DMS53 treated with DMSO at 0.1 percent for 48 hours (cell line): ENCODE measurements at regions not wholly inside any gene's neighbourhood (a gene's known extent, or its start where the extent isn't known, plus 50 kb on each side); places are given as distances from the start of the nearest gene placed in this dataset.
A peak's percentile ranks its signal among the peaks of the same experiment; 100 is the strongest.

Experiments
- DNase-seq: peaks from one replicate; lab custom pipeline; 2025; ENCODE audit not compliant: unreplicated experiment; lab: John Stamatoyannopoulos, UW

DNA sequence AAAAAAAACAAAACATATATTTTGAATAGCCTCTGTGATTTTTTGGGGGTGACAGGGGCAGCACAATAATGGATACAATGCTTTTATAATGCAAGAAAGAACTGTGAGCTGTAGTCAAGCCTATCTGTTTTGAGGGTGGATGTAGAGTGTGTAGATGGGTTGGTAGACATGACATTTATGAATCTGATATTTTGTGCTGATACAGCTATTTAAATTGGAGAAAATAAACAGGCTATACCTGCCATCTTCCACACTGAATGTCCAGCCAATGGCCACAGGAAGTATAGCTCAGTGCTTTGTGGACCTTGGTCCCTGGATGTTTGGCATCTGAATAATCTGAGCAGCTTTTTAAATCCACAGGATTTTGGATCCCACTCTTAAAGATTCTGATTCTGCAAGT is 175.0 kb downstream of the NEDD1 start:
- DNase-seq: no peak

DNA sequence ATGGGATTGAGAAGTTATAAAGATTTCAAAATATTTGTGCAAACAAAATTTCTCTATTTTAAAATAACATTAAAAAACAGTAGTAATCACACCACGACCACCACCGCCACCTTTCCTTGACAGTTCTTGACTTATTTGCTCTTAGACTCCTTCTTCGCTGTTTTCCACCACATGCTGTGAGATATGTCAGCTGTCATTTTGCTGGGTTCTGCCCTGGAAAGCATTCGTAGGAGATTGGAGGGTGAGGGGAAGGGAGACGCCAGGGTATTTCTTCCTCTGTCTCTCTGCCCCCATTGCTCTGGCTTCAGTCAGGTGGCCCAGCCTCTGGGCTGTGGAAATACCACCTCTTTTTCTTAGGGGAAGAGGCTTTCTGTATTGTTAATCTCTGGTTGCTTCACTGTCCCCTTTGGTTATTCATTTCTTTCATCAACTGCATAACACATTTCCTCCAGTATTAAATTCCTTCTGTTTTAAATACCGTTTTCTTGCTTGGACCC is 186.2 kb downstream of the NEDD1 start:
- no peak for DNase-seq

DNA sequence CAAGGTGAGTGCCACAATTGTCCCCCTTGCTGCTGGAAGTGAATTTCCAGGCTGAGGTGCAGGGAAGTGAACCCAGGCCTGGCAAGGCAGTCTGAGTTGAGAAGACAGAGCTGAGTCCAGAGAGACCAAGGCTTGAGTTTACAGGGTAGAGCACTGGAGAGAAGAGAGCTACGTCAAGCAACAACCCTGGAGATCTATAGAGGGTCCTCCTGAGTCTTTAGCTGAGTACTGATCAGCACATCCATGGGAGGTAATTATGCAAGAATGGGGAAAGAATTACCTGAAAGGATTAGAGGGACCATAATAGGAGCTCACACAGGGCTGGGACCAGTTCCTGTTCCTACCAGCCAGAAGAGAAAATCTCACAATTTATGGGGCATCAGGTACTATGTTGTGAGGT is 190.7 kb downstream of the NEDD1 start:
- no peak for DNase-seq

DNA sequence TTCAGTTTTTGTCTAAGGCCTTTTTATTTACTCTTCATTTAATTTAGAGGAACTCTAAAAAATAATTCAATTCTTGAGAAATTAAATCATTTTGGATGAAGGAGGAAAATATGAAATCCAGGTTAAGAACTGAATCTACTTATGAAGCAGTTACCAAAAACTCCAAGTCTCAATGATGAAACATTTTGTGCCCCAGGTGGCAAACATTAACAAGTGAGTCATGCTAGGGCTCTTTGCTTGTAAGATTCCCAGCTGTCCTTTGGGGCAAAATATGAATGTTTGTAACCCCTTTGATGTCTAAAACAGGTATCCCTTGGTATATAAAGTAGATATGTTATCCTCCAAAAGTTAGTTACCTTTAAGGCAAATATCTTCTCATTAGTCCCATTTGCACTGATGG is 202.4 kb downstream of the NEDD1 start:
- DNase-seq: no peak

DNA sequence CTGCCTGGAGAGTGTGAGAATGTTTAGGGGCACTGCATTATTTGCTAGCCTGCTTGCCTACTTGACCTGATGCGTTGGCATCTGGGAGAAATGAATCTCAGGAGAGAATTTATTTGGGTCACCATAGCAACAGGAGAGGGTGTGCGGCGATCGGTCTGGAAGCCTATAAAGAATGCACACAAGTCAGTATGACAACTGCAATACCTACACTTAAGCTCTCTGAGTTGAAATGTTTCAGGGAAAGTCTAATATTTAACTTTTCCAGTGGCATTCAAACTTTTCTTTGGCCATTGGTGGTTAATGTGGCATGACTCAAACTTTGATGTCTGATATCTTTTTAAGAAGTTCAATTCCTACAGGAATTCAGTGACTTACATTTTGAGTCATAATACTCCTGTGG is 205.1 kb downstream of the NEDD1 start:
- DNase-seq: no peak

DNA sequence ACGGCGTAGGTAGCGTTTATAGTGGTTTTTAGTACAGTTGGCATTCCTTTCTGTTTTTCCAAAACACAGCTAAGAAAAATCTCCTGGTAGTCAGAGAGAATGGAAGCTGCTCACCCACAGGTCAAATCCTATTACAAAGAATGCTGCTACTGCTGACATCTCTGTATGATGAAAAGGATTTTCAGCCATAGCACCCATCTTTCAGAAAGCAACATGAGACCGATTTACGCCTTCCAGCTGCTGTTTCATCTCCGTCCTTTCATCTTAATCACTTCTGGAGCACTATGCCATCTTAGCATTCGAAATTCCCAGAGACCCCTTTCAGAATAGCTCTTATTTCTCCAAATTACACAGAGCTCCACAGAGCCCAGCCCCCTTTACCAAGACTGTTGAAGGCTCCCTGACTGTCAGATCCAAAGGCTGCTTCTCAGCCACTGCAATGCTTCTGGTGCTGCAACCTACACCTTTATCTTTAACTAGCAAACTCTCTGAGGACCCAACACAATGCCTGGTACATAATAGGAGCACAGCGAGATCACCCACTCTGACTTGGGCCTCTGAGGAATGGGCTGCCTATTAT is 211.8 kb downstream of the NEDD1 start:
- no peak for DNase-seq

DNA sequence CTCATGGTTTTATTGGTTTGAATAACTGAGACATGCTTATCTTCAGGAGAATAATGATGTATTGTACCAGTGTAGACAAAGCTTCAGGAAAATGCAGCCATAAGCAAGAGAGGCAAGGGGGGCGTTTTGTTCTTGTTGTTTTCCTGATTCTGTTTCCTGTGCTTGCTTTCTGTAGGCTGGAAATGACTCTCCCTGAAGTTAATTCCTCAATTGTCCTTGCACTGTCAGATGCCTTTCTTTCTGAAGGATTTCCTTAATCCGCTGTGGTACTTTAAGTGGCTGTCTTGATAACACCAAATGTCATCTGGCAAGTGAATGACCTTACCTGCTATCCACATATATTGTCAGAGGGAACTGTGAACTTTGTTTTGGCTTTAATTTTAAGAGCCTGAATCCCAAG is 220.0 kb downstream of the NEDD1 start:
- no peak for DNase-seq

DNA sequence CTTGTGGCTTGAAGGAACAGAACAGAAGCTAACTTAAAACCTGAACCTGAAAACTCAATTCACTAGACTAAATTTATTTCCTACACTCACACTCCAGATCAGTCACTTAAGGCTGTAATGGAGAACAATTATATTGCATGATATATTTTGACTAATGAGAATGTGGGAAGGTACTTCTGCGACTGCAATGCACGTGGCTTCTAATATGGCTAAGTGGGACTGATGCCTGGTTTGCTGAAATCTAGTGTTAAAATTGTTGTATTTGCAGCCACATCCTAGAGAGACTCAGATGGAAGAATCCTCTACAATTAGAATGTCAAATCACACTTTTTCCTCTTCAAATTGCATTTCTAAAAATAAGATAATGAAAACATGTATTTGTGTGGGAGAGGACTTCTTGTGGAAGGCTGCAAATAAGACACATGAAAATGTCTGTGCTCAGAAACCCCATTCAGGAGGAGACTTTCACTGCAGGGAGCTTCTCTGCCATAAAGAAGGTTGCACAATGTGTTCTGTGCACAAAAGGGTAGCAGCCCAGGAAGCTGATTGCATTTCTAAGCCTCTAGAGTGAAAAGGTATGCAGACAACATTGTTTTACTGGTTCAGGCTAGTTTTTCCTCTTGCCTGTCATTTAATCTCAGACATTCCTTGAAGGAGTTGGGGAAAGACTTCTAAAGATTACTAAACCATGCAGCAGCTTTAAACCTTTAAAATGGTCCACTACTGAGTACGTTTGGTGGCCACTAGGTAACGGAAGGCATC is 224.3 kb downstream of the NEDD1 start:
- DNase-seq: no peak

DNA sequence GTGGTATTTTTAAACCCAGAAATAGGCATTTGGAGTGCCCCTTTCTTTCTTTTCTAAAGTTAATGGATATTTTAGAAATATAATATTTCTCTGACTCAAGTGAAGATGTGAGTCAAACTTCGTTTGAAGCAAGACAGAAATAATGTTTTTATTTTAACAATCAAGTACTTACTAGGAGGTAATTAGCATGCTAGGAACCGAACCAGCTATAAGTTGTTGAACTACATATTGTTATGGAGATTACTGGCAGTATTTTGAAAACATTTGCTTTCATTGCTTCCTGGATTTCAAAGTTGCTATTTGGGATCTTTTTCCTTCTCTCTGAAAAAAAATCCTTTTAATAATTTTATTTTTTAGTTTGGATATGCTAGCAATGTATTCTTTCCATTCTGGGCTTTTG is 225.2 kb downstream of the NEDD1 start:
- no peak for DNase-seq

DNA sequence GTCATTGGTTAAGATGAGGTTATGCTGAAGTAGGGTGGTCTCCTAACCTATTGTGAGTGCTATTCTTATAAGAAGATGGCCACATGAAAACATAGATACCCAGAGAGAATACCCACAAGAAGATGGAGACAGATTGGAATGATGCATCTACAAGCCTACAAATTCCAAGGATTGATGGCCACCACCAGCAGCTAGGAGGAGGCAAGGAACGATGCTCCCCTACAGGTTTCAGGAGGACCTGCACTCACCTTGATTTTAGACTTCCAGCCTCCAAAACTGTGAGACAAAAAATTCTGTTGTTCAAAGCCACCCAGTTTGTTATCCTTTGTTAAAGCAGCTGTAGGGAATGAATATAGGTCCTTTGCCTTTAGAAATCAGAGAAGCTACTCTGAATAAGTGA is 227.4 kb downstream of the NEDD1 start:
- no peak for DNase-seq

DNA sequence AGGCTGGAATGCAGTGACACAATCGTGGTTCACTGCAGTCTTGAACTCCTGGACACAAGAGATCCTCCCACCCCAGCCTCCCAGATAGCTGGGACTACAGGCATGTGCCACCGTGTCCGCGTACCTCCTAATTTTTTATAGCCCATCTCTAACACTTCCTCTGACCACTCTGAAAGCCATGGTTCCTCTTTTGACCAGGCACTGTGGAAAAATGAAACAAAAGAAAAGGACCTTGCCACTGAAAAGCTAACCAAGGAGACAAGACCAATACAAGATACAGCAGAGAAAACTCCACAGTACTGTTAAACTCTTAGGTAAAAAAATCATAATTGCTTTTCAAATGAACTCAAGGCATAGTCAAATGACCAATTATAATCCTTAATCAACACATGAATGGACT is 233.3 kb downstream of the NEDD1 start:
- no peak for DNase-seq

DNA sequence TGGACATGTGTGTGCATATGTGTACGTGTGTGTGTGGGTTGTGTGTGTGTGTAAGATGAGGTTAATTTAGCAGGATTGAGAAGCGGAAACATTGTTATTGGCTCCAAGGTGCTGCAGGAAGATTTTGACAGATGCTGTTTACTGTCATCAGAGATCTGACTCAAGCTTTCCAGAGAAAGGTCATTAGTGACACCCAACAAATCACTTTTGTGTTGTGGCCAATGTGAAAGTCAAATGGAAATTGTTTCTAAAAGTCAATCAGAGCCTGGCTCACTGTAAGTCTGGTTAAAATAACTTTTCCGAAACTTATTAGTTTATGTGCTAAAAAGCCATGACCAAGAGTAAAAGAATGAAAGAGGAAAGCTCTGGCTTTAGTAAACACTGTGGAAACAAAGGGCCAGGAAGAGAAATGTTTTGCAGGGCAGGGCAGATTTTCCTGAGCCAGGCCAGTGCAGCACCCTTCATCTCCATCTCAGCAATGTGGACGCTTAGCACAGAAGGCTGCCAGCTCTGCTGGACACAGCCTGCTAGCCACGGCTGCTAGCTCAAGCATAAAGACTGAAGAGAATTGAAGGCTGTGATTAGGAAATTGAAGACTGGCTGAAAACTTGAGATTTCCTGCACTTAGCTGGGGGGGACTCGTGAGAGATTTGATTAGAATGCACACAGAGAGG is 235.8 kb downstream of the NEDD1 start:
- DNase-seq: no peak

DNA sequence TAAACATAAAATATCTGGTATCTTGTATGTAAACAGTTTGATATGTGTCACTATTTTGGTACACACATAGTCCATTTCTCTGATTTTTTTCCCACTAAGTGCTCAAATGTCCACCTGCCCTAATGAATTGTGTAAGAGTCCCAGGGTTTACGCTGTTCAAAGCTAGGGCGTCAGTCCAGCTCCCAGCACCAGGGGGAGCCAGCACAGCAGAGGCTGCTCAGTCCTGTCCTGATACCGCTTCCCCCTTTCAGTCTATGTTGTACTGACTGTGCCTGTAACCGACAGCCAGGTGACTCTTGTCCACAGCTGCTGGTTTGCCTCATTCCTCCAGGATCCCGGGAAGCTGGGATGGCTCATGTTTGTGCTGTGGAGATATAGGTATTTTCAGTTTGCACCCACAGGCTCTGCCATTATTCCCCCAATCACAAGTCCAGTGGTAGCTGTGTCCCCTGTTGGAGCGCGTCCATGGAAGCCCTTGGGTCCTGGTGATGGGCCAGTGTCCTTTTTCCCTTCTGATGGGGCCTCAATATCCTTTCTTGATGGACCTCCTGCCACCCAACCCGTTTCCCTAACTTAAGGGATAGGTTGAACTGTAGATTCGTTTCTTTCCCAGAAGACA is 242.0 kb downstream of the NEDD1 start:
- DNase-seq: peak; percentile 91

DNA sequence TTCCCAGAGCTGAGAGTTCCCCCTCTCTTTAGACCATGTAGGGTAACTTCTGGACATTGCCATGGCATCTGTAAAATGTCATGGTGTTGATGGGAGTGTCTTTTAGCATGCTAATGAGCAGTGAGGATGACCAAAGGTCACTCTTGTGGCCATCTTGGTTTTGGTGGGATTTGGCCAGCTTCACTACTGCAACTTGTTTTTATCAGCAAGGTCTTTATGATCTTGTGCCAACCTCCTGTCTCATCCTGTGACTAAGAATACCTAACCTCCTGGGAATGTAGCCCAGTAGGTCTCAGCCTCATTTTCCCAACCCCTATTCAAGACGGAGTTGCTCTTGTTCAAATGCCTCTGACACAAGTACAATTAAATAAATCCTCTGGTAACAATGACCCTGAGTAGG is 244.4 kb downstream of the NEDD1 start:
- DNase-seq: no peak

DNA sequence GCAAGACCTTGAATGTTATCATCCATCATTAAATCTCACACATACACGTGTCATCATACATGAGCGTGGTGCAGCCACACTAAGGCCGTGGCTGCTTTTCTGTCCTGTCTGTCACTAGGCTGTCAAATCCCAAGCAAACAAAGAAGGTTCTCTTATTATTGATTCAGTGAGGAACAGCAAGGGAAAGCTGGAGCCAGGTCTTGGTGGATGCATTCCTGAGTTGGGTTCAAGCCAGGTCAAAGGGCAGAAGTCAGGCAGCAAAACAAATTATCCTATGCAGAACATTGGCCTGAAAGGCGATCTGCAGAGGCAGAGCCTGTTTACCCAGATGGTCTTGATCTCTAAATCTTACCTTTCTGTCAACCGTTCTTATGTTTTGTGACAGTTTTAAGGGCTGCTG is 252.3 kb downstream of the NEDD1 start:
- no peak for DNase-seq

DNA sequence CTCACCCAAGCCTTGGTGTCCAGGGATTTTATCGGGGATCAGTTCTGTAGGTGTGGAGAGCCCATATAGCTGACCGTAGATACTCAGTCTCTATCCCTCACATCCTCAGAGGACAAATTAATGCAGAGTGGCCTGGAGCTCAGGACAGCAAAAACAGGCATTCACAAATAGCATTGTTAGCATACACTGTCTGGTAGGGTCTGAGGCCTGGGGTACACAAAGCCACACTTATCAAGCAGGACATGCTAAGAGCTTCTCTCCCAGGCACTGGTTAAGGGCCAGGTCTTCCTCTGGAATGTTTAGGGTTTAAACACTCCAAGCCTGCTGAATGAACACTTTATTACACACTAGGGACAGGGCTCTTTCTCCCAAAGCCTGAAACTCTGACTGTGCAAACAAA is 253.2 kb downstream of the NEDD1 start:
- DNase-seq: no peak

DNA sequence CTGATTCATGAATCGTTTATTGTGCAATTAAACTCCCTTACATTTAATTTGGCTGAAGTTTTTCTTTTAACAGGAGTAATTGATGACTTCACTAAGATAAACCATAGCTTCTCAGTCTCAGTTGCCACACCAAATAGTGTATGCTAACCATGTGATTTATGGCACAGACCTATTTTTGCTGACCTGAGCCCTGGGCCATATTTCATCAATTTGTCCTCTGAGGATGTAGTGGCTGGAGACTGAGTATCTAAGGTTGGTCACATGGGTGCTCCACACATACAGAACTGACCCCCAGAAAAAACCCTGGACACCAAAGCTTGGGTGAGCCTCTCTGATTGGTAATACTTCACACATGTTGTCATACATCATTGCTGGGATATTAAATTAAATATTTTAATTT is 255.1 kb downstream of the NEDD1 start:
- DNase-seq: no peak

DNA sequence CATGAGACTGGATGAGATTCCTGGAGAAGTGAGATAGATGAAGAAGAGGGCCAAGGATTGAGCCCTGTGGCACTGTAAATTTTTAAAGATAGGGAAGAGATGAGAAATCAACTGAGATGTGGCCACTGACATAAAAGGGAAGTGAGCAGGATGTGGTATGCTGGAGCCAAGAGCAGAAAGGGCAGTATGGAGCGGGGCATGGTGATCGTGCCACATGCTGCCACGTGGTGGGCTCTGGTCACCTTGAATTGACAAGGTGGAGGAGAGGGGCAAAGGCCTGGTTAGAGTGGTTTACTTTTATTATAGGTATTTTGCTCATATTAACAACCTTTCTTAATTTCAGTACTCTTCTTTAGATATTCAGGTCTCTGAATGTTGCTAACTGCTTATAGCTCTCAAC is 257.9 kb downstream of the NEDD1 start:
- DNase-seq: no peak

DNA sequence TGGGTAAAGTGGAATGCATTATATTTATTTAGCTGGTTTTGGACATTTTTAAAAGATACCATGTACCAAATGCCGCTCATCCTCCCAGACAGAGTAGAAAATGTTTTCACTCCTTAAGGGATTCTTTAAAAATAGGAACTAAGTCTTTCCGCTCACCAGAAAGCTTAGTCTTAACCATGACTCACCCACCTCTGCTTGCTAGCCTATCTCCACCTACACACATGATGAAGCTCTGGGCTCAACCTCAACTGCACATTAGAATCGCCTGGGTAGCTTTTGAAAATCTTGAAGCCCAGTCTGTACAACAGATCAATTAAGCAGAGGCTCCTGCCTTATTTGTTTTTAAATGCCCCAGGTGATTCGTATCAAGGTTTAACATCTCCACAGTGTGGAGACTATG is 260.5 kb downstream of the NEDD1 start:
- DNase-seq: no peak

DNA sequence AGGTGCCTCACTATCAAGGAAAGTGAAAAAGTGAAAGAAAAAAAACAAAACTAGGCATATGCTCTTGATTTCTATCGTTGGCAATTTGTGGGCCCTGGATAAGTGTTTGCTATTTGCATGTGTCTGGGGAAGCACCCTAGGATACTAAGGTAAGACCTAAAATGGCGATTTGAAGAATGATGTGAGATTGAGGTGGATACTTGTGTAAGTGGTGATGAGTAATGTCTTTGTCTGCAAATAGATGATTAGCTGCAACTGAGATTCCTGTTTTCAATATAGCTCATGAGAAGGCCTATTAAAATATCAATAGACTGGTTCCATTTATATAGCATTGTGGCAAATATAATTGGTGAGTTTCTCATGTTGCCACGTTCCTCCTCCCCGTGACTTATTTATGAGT is 261.7 kb downstream of the NEDD1 start:
- no peak for DNase-seq

DNA sequence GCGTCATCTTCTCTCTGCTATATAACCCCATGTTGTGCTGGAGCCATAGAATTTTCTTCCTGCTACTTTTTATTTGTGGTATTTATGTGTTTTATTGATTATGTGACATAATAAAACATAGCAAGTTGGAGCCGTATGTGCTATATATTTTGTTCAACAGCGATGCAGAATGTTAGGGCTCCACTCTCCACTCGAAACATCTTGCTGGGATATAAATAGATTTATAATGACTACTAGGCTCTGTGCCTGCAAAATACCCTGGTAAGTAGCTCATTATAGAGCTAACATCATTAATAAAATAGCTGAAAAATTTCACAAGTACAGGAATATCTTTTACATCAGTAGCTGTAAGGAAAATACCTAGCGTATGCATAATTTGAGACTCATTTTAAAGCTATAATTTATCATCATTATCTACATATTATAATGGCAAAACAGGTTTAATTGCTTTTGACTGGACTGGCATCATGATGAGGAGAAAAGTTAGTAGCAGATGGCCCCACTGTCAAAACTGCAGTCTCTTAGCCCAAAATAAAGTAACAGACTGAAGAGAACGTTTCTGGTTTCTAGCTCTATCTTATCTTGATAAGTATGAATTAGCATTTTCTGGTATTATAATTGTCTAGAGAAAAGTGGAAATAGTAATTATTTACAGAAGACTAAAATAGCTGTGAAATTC is 263.0 kb downstream of the NEDD1 start:
- DNase-seq: no peak
